ENCODE measurements at regions not wholly inside any gene's neighbourhood (a gene's known extent, or its start where the extent isn't known, plus 50 kb on each side); places are given as distances from the start of the nearest gene placed in this dataset.

DNA sequence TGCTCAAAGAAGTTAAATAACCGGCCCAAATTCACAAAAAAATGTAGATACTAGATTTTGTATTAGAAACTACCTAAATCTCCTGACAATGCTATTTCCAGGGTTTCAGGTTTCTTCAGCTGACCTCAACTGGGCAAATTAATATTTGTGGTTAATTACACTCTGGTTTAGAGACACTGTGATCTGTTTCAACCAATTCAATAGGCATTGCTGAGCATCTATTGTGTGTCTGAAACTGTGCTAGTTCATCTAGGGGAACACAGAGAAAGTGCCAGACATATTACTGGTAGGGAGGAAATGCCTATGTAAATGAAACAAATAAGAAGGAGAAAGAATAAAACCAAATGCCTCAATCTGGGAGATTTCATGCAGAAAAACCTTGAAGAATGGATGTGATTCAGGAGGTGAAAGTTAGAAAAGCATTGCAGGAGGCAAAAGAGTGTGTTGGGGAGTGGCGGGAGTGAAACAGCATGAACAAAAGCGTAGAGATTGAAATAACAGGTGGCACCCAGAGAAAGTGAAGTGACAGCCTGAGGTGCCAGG is 51.3 kb upstream of the IVNS1ABP start:
- no peaks in the 10 kb centered on the region for H3K9me3 Mint-ChIP-seq (ENCODE audit: low read depth, unreplicated experiment)
- H3K27ac Mint-ChIP-seq (ENCODE audit: unreplicated experiment) = no peak overlapping the region
- intact Hi-C loops (cut with micrococcal nuclease; ENCODE audit: unreplicated experiment) = loop anchor here (5.0 kb wide), 1 partner anchor 74 kb away; no protein-coding TSS in a partner anchor
- no peaks in the 10 kb centered on the region for H3K27me3 Mint-ChIP-seq (ENCODE audit: unreplicated experiment)
- BruUV-seq (replicated peaks) = no TSS peak
- peaks cover 34% of the 10 kb centered on the region for H3K4me1 Mint-ChIP-seq (ENCODE audit: low read depth, unreplicated experiment)
- no peak overlapping the region for H3K4me3 Mint-ChIP-seq (ENCODE audit: low read depth, unreplicated experiment)
- peaks cover 5% of the 10 kb centered on the region for H3K36me3 Mint-ChIP-seq (ENCODE audit: insufficient read depth, unreplicated experiment)
- no peak for DNase-seq
- CTCF ChIA-PET = no interaction called here
- TF ChIP-seq, protein P1, sequence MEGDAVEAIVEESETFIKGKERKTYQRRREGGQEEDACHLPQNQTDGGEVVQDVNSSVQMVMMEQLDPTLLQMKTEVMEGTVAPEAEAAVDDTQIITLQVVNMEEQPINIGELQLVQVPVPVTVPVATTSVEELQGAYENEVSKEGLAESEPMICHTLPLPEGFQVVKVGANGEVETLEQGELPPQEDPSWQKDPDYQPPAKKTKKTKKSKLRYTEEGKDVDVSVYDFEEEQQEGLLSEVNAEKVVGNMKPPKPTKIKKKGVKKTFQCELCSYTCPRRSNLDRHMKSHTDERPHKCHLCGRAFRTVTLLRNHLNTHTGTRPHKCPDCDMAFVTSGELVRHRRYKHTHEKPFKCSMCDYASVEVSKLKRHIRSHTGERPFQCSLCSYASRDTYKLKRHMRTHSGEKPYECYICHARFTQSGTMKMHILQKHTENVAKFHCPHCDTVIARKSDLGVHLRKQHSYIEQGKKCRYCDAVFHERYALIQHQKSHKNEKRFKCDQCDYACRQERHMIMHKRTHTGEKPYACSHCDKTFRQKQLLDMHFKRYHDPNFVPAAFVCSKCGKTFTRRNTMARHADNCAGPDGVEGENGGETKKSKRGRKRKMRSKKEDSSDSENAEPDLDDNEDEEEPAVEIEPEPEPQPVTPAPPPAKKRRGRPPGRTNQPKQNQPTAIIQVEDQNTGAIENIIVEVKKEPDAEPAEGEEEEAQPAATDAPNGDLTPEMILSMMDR (IDR thresholded peaks at IDR 0.05; ENCODE audit: unreplicated experiment) = no peak

DNA sequence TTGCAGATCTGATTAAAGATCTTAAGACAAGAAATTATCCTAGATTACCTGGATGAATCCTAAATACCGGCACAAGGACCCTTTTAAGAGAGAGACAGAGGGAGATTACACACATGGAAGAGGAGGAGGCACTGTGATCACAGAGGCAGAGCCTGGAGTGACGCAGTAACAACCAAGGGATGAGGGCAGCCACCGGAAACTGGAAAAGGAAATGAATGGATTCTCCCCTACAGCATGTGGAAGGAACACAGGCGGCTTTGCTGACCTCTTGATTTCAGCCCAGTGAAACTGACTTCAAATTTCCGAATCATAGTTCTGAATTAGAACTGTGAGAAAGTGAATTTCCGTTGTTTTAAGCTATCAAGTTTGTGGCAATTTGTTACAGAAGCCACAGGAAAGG is 50.2 kb upstream of the IVNS1ABP start:
- peaks cover 5% of the 10 kb centered on the region for H3K36me3 Mint-ChIP-seq (ENCODE audit: insufficient read depth, unreplicated experiment)
- peaks cover 34% of the 10 kb centered on the region for H3K4me1 Mint-ChIP-seq (ENCODE audit: low read depth, unreplicated experiment)
- CTCF ChIA-PET = interaction anchor here (0.7 kb wide), 1 partner anchor 21 kb away, joined by 4 read pairs; no protein-coding TSS in a partner anchor
- intact Hi-C loops (cut with micrococcal nuclease; ENCODE audit: unreplicated experiment) = loop anchor here (5.0 kb wide), 1 partner anchor 75 kb away; no protein-coding TSS in a partner anchor
- H3K27me3 Mint-ChIP-seq (ENCODE audit: unreplicated experiment) = no peaks in the 10 kb centered on the region
- DNase-seq = no peak
- H3K9me3 Mint-ChIP-seq (ENCODE audit: low read depth, unreplicated experiment) = peaks cover 1% of the 10 kb centered on the region
- H3K27ac Mint-ChIP-seq (ENCODE audit: unreplicated experiment) = peak overlapping the region; percentile 37
- H3K4me3 Mint-ChIP-seq (ENCODE audit: low read depth, unreplicated experiment) = no peak overlapping the region
- TF ChIP-seq, protein P1 (IDR thresholded peaks at IDR 0.05; ENCODE audit: unreplicated experiment) = no peak
- BruUV-seq (replicated peaks) = no TSS peak
